Neuron (in vitro differentiated cells): ENCODE measurements at regions not wholly inside any gene's neighbourhood (a gene's known extent, or its start where the extent isn't known, plus 50 kb on each side); places are given as distances from the start of the nearest gene placed in this dataset.
"Not testable (repeated sequence)": the region's sequence is repeated elsewhere in the genome, so short reads cannot be mapped to it uniquely, and the experiment has no call there.

Source experiments
- H2AFZ ChIP-seq: one replicate; pipeline ENCODE4 v1.6.1; 2013; ENCODE audit warnings: low read depth, mild to moderate bottlenecking, inconsistent platforms, low read length, moderate library complexity
- H3K27me3 ChIP-seq: one replicate; pipeline ENCODE4 v1.6.1; 2013; ENCODE audit warnings: low read length; ENCODE audit not compliant: insufficient read depth
- H3K36me3 ChIP-seq: one replicate; pipeline ENCODE4 v1.6.1; 2013; ENCODE audit warnings: low read length; ENCODE audit not compliant: insufficient read depth
- H3K4me1 ChIP-seq: one replicate; pipeline ENCODE4 v1.6.1; 2013; ENCODE audit warnings: low read length; ENCODE audit not compliant: insufficient read depth
- H3K4me3 ChIP-seq: 2 replicates; pipeline ENCODE4 v1.5.1; 2013; ENCODE audit warnings: mild to moderate bottlenecking, low read length, moderate library complexity
- H3K9me3 ChIP-seq: one replicate; pipeline ENCODE4 v1.6.1; 2013; ENCODE audit warnings: low read length

DNA sequence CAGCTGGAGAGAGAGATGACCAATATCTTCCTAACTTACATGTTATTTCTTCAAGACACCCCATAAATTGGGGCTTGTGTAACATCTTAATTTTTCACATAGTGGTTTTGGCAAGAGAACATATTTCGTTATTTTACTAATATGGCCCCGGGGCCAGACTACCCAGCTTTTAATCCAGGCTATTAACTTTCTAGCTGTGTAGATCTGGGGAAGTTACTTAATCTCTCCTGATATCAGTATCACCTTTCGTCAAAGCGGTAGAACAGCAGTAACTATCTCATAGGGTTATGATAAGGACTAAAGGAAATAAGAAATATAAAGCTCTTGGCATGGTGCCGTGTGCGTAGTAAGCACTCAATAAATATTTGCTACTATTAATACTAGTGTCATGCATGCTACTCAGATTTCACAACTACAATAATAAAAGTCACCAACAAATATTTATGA is 71.6 kb upstream of the LYZL1 start:
- no peaks in the 10 kb centered on the region for H3K9me3 ChIP-seq
- H2AFZ ChIP-seq: no peak overlapping the region
- H3K27me3 ChIP-seq: no peaks in the 10 kb centered on the region
- no peaks in the 10 kb centered on the region for H3K4me1 ChIP-seq
- no peak overlapping the region for H3K4me3 ChIP-seq
- H3K36me3 ChIP-seq: no peaks in the 10 kb centered on the region

DNA sequence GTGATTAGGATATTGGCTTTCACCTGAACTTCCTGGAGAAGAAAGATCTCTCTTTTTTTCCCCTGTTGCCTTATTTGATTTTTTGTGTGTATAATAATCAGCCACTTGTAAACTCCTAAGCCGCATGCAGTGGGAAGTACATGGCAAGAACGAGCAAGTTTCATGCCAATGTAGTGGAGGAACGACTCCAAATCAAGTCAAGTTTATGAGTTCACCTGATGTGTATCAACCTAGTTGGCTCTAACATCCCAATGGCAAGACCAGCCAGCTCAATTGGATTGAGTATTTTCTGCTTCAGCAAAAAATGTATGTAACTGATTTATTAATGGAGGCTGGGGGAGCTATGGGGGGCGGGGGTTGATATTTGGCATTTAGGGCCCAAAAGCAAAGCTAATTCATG is 65.5 kb upstream of the LYZL1 start:
- H3K36me3 ChIP-seq: no peaks in the 10 kb centered on the region
- H3K4me3 ChIP-seq: no peak overlapping the region
- no peak overlapping the region for H2AFZ ChIP-seq
- H3K4me1 ChIP-seq: no peaks in the 10 kb centered on the region
- H3K27me3 ChIP-seq: no peaks in the 10 kb centered on the region
- no peaks in the 10 kb centered on the region for H3K9me3 ChIP-seq

DNA sequence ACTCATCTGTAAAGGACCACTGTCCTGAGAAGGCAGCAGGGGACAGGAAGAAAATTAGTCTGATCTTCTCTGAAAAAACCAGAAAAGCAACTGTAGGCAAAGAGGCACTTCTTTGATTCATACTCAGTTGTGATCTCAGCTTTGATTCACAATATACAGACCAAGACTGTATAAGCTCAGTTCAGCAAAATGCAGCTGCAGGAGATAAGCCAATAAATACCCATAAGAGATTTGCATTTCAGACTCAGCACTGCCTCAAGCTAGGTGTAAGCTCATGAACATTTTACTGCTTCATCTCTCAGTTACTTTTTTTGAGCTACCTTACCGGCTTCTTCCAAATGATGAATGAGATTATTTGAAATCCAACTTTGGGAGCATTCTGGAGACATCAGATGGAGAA is 64.2 kb upstream of the LYZL1 start:
- Histone ChIP-seq H2AFZ (no peak overlapping the region), H3K27me3 (no peaks in the 10 kb centered on the region), H3K4me1 (no peaks in the 10 kb centered on the region), H3K4me3 (no peak overlapping the region), H3K9me3 (no peaks in the 10 kb centered on the region), H3K36me3 (no peaks in the 10 kb centered on the region)

DNA sequence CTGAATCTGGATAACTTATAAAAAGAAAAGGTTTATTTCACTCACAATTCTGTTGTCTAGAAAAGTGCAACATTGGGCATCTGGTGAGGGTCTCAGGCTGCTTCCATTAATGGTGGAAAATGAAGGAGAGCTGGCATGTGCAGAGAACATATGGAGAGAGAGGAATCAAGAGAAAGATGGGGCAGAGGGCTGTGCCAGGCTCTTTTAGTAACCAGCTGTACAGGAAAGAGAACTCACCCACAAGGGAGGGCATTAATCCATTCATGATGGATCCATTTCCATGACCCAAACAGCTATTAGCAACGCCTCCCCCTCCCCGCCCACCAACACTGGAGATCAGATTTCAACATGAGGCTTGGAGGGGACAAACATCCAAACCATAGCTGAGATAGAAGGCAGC is 61.7 kb upstream of the LYZL1 start:
- H3K4me3 ChIP-seq: no peak overlapping the region
- H2AFZ ChIP-seq: no peak overlapping the region
- H3K4me1 ChIP-seq: no peaks in the 10 kb centered on the region
- H3K36me3 ChIP-seq: no peaks in the 10 kb centered on the region
- H3K9me3 ChIP-seq: no peaks in the 10 kb centered on the region
- no peaks in the 10 kb centered on the region for H3K27me3 ChIP-seq

DNA sequence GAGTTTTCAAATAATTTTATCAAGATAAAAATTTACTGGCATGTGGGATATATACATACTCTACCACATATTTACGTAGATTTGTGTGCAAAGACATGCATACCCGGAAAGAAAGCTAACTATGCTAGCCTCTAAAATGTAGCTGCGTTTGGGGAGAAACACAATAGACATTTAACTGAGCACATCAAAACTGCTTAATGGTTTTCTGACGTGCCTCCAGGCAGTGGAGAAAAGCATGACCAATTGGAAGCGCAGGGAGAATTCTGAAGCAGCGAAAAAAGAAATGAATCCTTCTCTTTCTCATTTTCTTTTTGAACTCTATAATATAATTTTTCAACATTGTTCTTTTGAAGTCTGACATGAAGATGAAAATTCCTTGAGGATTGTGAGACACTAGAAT is 60.3 kb upstream of the LYZL1 start:
- Histone ChIP-seq H3K36me3 (no peaks in the 10 kb centered on the region), H2AFZ (no peak overlapping the region), H3K27me3 (no peaks in the 10 kb centered on the region), H3K9me3 (no peaks in the 10 kb centered on the region), H3K4me3 (no peak overlapping the region), H3K4me1 (no peaks in the 10 kb centered on the region)

DNA sequence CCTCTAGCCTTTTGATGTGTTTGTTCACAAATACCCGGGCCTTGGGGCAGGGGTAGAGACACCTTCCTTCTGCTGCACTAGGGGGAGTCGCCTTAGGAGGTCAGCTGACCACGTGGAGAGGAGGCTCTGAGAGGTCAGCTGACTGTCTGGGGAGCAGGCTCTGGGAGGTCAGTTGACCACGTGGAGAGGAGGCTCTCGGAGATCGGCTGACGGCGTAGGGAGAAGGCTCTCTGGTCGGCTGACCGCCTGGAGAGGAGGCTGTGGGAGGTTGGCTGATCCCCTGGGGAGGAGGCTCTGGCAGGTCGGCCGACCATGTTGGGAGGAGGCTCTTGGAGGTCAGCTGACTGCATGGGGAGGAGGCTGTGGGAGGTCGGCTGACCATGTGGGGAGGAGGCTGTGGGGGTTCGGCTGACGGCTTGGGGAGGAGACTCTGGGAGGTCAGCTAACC is 59.6 kb upstream of the LYZL1 start:
- no peaks in the 10 kb centered on the region for H3K9me3 ChIP-seq
- H3K27me3 ChIP-seq: no peaks in the 10 kb centered on the region
- H2AFZ ChIP-seq: no peak overlapping the region
- no peaks in the 10 kb centered on the region for H3K36me3 ChIP-seq
- no peak overlapping the region for H3K4me3 ChIP-seq
- H3K4me1 ChIP-seq: no peaks in the 10 kb centered on the region

DNA sequence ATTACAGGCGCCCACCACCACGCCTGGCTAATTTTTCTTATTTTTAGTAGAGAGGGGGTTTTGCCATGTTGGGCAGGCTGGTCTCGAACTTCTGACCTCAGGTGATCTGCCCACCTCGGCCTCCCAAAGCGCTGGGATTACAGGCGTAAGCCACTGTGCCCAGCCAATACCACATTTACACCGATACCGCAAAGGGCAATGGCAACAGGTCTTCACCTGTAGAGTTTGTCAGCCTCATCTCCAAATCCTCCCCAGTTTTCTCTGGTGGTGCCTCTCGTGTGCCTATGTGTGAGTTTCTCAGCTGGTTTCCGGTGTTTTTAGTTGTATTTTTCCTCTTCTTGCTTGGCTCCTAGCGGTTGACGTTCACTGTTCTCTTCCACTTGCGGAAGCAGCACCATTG is 52.0 kb upstream of the LYZL1 start:
- not testable (repeated sequence) for H3K4me3 ChIP-seq, H3K9me3 ChIP-seq, H3K4me1 ChIP-seq, H3K36me3 ChIP-seq, H3K27me3 ChIP-seq, H2AFZ ChIP-seq

DNA sequence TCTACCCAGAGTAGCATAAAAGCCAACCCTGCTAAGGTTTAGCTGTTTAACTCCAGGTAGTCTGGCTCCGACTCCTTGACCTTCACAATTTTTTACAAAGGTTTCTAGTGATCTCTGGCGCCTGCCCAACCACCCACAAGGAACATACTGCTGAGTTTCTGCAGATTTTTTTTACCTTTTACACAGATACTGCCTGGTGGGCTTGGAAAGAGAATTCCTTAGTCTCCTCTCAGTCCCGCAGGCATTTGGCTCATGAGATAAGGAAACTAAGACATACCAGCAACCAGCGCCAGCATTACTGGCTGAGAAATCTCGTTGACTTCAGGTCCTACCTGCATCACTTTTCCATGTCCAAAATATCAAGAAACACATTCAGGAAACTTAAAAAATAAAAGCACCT is 51.1 kb upstream of the LYZL1 start:
- H2AFZ ChIP-seq: no peak overlapping the region
- no peaks in the 10 kb centered on the region for H3K27me3 ChIP-seq
- H3K9me3 ChIP-seq: no peaks in the 10 kb centered on the region
- H3K4me3 ChIP-seq: no peak overlapping the region
- H3K4me1 ChIP-seq: no peaks in the 10 kb centered on the region
- H3K36me3 ChIP-seq: no peaks in the 10 kb centered on the region

DNA sequence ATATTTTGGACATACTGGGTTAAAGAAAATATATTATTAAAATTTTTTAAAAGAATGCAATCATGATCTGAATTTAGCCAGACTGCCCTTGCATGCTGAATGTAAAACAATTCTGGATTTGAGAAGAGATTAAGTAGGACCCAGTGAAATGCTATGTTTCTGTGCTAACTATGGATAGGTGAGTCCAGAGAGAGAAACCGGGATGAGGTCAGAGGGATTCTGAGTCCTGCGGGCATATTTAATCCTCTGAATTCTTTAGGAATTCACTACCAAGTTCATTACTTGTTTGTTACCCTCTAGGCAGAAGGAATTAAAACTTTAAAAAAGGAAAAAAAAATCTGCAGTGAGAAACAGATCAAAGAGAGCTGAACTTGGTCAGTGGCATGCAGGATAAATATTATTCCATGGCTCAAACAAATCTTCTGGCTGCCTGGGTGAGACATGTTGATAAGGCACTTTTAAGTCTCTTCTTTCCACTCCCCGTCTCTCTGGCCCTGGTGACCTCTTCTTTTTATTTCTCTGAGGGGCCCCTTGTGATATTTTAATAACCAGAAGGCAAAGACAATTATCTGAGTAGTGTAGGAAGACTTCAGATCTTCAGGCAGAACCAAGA is 50.2 kb upstream of the LYZL1 start:
- Histone ChIP-seq H3K4me1 (no peaks in the 10 kb centered on the region), H2AFZ (no peak overlapping the region), H3K27me3 (no peaks in the 10 kb centered on the region), H3K9me3 (no peaks in the 10 kb centered on the region), H3K36me3 (no peaks in the 10 kb centered on the region), H3K4me3 (no peak overlapping the region)
